Activated T-cell treated with anti-CD3 and anti-CD28 coated beads, Interleukin-2, amount 50 U/mL, for 72 hours (primary cell): ENCODE measurements at regions not wholly inside any gene's neighbourhood (a gene's known extent, or its start where the extent isn't known, plus 50 kb on each side); places are given as distances from the start of the nearest gene placed in this dataset.

Experiments
- ATAC-seq, 2 donors: fragments of 150-1000 bp; cut with Tn5 transposase; replicated peaks in 1 of 2; 2 replicates each; pipeline ENCODE4 v1.10.0; 2021; ENCODE audit warnings: moderate library complexity in 2 of 2, mild to moderate bottlenecking in 1 of 2
- DNase-seq, 2 donors: peaks; one replicate each; pipeline ENCODE4 v3.0.0; 2021 to 2022; ENCODE audit warnings: mixed read lengths in 1 of 2
- H3K27ac Mint-ChIP-seq: one replicate; pipeline ENCODE4 v1.8.0; 2022; ENCODE audit warnings: mild to moderate bottlenecking, moderate library complexity, mixed read lengths
- H3K27me3 Mint-ChIP-seq: one replicate; pipeline ENCODE4 v1.8.0; 2022; ENCODE audit warnings: low read depth, mixed read lengths
- H3K36me3 Mint-ChIP-seq, 2 donors: one replicate each; pipeline ENCODE4 v1.8.0; 2022; ENCODE audit warnings: mixed read lengths in 2 of 2, mild to moderate bottlenecking in 1 of 2; ENCODE audit not compliant: insufficient read depth in 2 of 2
- H3K4me1 Mint-ChIP-seq: one replicate; pipeline ENCODE4 v1.8.0; 2022; ENCODE audit warnings: low read depth, mixed read lengths
- H3K4me3 Mint-ChIP-seq, 2 donors: one replicate each; pipeline ENCODE4 v1.8.0; 2022; ENCODE audit warnings: mild to moderate bottlenecking in 2 of 2, mixed read lengths in 2 of 2, moderate library complexity in 2 of 2
- H3K9me3 Mint-ChIP-seq, 2 donors: one replicate each; pipeline ENCODE4 v1.8.0; 2022; ENCODE audit warnings: mixed read lengths in 2 of 2

GRCh38 chr5:71829206-71829605, 110.1 kb downstream of the CARTPT start:
- ATAC-seq (no peak), DNase-seq (no peak)
- H3K27me3 Mint-ChIP-seq, result no peaks in the 10 kb centered on the region
- peaks cover 9 to 11% of the 10 kb centered on the region in 2 donors for H3K36me3 Mint-ChIP-seq
- H3K4me3 Mint-ChIP-seq, result no peak overlapping the region
- H3K27ac Mint-ChIP-seq, result no peak overlapping the region
- peaks cover 6 to 11% of the 10 kb centered on the region in 2 donors for H3K9me3 Mint-ChIP-seq
- H3K4me1 Mint-ChIP-seq, result no peaks in the 10 kb centered on the region

GRCh38 chr5:71830681-71831539, 111.8 kb downstream of the CARTPT start:
- DNase-seq (no peak), ATAC-seq (no peak)
- Mint-ChIP-seq H3K36me3 (peaks cover 9 to 11% of the 10 kb centered on the region in 2 donors), H3K27me3 (no peaks in the 10 kb centered on the region), H3K27ac (no peak overlapping the region), H3K4me1 (no peaks in the 10 kb centered on the region), H3K4me3 (no peak overlapping the region), H3K9me3 (peaks cover 6 to 11% of the 10 kb centered on the region in 2 donors)

- no peak for DNase-seq
- Mint-ChIP-seq H3K27ac (no peak overlapping the region), H3K27me3 (no peaks in the 10 kb centered on the region), H3K9me3 (peaks cover 2 to 6% of the 10 kb centered on the region in 2 donors), H3K36me3 (no peaks in the 10 kb centered on the region), H3K4me1 (no peaks in the 10 kb centered on the region), H3K4me3 (no peak overlapping the region)
- ATAC-seq, result no peak
Observed at GRCh38 chr5:71832812-71833715, 114.0 kb downstream of the CARTPT start.

GRCh38 chr5:71834601-71835000, 115.5 kb downstream of the CARTPT start:
- Mint-ChIP-seq H3K27ac (no peak overlapping the region), H3K4me3 (no peak overlapping the region), H3K4me1 (no peaks in the 10 kb centered on the region), H3K9me3 (no peaks in the 10 kb centered on the region), H3K36me3 (no peaks in the 10 kb centered on the region), H3K27me3 (no peaks in the 10 kb centered on the region)
- DNase-seq, result no peak
- no peak for ATAC-seq

- ATAC-seq, result no peak
- no peaks in the 10 kb centered on the region for H3K4me1 Mint-ChIP-seq
Observed at GRCh38 chr5:71836084-71836483, 117.0 kb downstream of the CARTPT start.

GRCh38 chr5:71836559-71837112, 117.6 kb downstream of the CARTPT start:
- Mint-ChIP-seq H3K9me3 (no peaks in the 10 kb centered on the region), H3K4me1 (no peaks in the 10 kb centered on the region), H3K27ac (no peak overlapping the region), H3K36me3 (no peaks in the 10 kb centered on the region), H3K27me3 (peaks cover 8% of the 10 kb centered on the region), H3K4me3 (no peak overlapping the region)
- ATAC-seq (no peak), DNase-seq (no peak)

More at GRCh38 chr5:71836084-71836483, 117.0 kb downstream of the CARTPT start:
- Mint-ChIP-seq H3K9me3 (no peaks in the 10 kb centered on the region), H3K27me3 (peaks cover 8% of the 10 kb centered on the region), H3K36me3 (no peaks in the 10 kb centered on the region), H3K27ac (no peak overlapping the region), H3K4me3 (no peak overlapping the region)
- DNase-seq, result no peak

- Mint-ChIP-seq H3K36me3 (no peaks in the 10 kb centered on the region), H3K27ac (no peak overlapping the region), H3K9me3 (no peaks in the 10 kb centered on the region), H3K27me3 (peaks cover 14% of the 10 kb centered on the region), H3K4me3 (no peak overlapping the region), H3K4me1 (no peaks in the 10 kb centered on the region)
- DNase-seq (no peak), ATAC-seq (no peak)
Observed at GRCh38 chr5:71838286-71838685, 119.2 kb downstream of the CARTPT start.

- ATAC-seq (no peak), DNase-seq (no peak)
- no peaks in the 10 kb centered on the region for H3K4me1 Mint-ChIP-seq
- peaks cover 14% of the 10 kb centered on the region for H3K27me3 Mint-ChIP-seq
- no peak overlapping the region for H3K27ac Mint-ChIP-seq
- H3K4me3 Mint-ChIP-seq, result no peak overlapping the region
- H3K36me3 Mint-ChIP-seq, result no peaks in the 10 kb centered on the region
- H3K9me3 Mint-ChIP-seq, result no peaks in the 10 kb centered on the region
Observed at GRCh38 chr5:71839096-71839884, 120.2 kb downstream of the CARTPT start.

- H3K9me3 Mint-ChIP-seq, result no peaks in the 10 kb centered on the region
- ATAC-seq (no peak), DNase-seq (no peak)
- H3K36me3 Mint-ChIP-seq, result no peaks in the 10 kb centered on the region
- H3K27me3 Mint-ChIP-seq, result peaks cover 14% of the 10 kb centered on the region
- no peak overlapping the region for H3K27ac Mint-ChIP-seq
- H3K4me3 Mint-ChIP-seq, result no peak overlapping the region
- H3K4me1 Mint-ChIP-seq, result no peaks in the 10 kb centered on the region
Observed at GRCh38 chr5:71841107-71841506, 122.0 kb downstream of the CARTPT start.

GRCh38 chr5:71843111-71843510, 124.0 kb downstream of the CARTPT start:
- Mint-ChIP-seq H3K9me3 (peaks cover 0 to 1% of the 10 kb centered on the region in 2 donors), H3K27ac (no peak overlapping the region), H3K36me3 (no peaks in the 10 kb centered on the region), H3K4me1 (no peaks in the 10 kb centered on the region), H3K4me3 (no peak overlapping the region), H3K27me3 (peaks cover 14% of the 10 kb centered on the region)
- no peak for ATAC-seq
- no peak for DNase-seq

- H3K4me3 Mint-ChIP-seq, result no peak overlapping the region
- peaks cover 18% of the 10 kb centered on the region for H3K27me3 Mint-ChIP-seq
Observed at GRCh38 chr5:71844862-71845261, 125.8 kb downstream of the CARTPT start.

GRCh38 chr5:71859515-71859914, 140.4 kb downstream of the CARTPT start:
- H3K4me3 Mint-ChIP-seq, result no peak overlapping the region
- ATAC-seq (no peak), DNase-seq (no peak)
- H3K27me3 Mint-ChIP-seq, result peaks cover 26% of the 10 kb centered on the region
- peaks cover 5 to 7% of the 10 kb centered on the region in 2 donors for H3K36me3 Mint-ChIP-seq
- H3K27ac Mint-ChIP-seq, result no peak overlapping the region
- H3K9me3 Mint-ChIP-seq, result peaks cover 9 to 17% of the 10 kb centered on the region in 2 donors
- no peaks in the 10 kb centered on the region for H3K4me1 Mint-ChIP-seq

More at GRCh38 chr5:71844862-71845261, 125.8 kb downstream of the CARTPT start:
- peaks cover 5 to 6% of the 10 kb centered on the region in 2 donors for H3K9me3 Mint-ChIP-seq
- peaks cover 2 to 4% of the 10 kb centered on the region in 2 donors for H3K36me3 Mint-ChIP-seq
- H3K27ac Mint-ChIP-seq, result no peak overlapping the region
- H3K4me1 Mint-ChIP-seq, result no peaks in the 10 kb centered on the region
- no peak for ATAC-seq
- DNase-seq, result no peak
